ENCODE measurements at regions not wholly inside any gene's neighbourhood (a gene's known extent, or its start where the extent isn't known, plus 50 kb on each side); places are given as distances from the start of the nearest gene placed in this dataset.

GRCh38 chr18:51649796-51650195 lies 452.3 kb upstream of the MEX3C start:
- DNase-seq (ENCODE audit: low spot score in 2 of 2) = no peak
- H3K27ac ChIP-seq = no peak overlapping the region
- intact Hi-C loops (cut with DNase I) = no loop called here
- H3K9me3 ChIP-seq = no peaks in the 10 kb centered on the region
- H3K4me3 ChIP-seq = no peak overlapping the region
- TF ChIP-seq, protein P1, sequence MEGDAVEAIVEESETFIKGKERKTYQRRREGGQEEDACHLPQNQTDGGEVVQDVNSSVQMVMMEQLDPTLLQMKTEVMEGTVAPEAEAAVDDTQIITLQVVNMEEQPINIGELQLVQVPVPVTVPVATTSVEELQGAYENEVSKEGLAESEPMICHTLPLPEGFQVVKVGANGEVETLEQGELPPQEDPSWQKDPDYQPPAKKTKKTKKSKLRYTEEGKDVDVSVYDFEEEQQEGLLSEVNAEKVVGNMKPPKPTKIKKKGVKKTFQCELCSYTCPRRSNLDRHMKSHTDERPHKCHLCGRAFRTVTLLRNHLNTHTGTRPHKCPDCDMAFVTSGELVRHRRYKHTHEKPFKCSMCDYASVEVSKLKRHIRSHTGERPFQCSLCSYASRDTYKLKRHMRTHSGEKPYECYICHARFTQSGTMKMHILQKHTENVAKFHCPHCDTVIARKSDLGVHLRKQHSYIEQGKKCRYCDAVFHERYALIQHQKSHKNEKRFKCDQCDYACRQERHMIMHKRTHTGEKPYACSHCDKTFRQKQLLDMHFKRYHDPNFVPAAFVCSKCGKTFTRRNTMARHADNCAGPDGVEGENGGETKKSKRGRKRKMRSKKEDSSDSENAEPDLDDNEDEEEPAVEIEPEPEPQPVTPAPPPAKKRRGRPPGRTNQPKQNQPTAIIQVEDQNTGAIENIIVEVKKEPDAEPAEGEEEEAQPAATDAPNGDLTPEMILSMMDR (IDR thresholded peaks at IDR 0.05) = no peak
- no peaks in the 10 kb centered on the region for H3K4me1 ChIP-seq
- no peaks in the 10 kb centered on the region for H3K36me3 ChIP-seq
- no peaks in the 10 kb centered on the region for H3K27me3 ChIP-seq

GRCh38 chr18:51651761-51652160 lies 454.3 kb upstream of the MEX3C start:
- Histone ChIP-seq H3K27ac (no peak overlapping the region), H3K27me3 (no peaks in the 10 kb centered on the region), H3K4me3 (no peak overlapping the region), H3K36me3 (no peaks in the 10 kb centered on the region), H3K9me3 (no peaks in the 10 kb centered on the region), H3K4me1 (no peaks in the 10 kb centered on the region)
- intact Hi-C loops (cut with DNase I) = no loop called here
- no peak for DNase-seq (ENCODE audit: low spot score in 2 of 2)
- TF ChIP-seq, protein P1 (IDR thresholded peaks at IDR 0.05) = no peak

DNA sequence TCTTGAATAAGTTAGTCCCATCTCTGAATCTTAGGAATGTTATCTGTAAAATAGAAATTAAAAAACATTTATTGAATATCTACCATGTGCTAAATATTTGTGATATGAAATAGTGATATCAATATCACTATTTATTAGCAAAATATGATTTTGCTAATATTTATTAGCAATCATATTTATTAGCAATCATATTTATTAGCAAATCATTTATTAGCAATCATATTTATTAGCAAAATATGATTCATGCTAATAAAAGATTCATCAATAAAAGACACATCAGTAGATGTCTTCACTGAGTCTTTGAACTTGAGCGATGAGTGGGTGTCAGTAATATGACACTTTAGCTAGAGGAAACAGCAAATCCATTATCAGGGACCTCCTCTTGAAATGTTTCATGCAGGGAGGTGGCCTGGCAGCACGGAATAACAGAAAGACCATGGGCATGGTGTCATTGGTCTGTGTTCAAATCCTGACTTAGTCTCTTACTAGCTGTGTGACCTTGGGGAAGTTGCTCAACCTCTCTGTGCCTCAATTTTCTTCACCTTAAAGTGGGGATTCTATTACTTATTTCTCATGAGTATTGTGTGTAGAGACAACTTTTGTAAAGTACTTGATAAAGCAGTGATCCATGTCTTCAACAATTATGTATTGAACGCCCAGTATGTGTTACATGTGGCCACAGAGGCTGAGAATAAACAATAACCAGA lies 456.2 kb upstream of the MEX3C start:
- DNase-seq (ENCODE audit: low spot score in 2 of 2) = no peak
- Histone ChIP-seq H3K4me1 (no peaks in the 10 kb centered on the region), H3K27ac (no peak overlapping the region), H3K36me3 (no peaks in the 10 kb centered on the region), H3K9me3 (no peaks in the 10 kb centered on the region), H3K4me3 (no peak overlapping the region), H3K27me3 (no peaks in the 10 kb centered on the region)
- intact Hi-C loops (cut with DNase I) = no loop called here
- TF ChIP-seq, protein P1 (IDR thresholded peaks at IDR 0.05) = no peak

DNA sequence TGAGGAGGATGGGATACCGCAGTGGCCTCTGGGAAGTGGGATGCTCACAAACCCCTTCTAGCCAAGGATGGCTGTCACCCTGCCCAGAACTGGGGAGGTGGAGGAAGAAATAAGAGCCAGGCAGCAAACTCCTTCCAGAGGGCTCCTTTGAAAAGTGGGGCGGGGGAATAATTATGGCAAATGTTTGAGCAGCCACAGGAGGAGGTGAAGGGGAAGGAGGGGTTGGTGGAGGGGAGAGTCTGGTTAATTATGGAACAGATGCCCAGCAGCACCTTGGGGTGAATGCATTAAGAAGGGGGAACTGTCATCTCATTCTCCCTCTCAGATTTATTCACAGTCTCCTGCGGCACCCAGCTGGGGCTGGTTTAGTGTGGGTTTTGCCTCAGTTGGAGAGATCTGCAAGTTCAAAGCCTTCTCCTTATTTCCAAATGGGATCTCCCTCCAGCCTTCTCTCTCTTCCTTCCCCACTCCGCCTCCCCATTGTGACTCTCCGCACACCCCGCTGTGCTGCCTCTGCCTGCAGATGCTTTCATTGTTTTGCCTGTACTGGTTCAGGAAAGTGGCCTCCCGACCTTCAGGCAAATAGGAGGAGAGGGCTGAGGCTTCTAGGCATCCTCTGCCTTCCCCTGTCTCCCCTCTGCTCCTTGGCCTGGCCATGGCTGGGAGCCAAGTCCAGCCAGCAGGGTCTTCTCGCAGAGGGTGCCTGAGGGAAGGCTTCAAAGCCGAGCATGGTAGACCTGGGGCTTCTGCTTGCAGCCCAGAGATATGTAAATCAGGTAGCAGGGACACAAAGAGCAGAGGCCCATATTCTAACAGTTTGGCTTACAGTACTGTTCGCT lies 457.2 kb upstream of the MEX3C start:
- TF ChIP-seq, protein P1 (IDR thresholded peaks at IDR 0.05) = no peak
- no peak for DNase-seq (ENCODE audit: low spot score in 2 of 2)
- Histone ChIP-seq H3K27me3 (no peaks in the 10 kb centered on the region), H3K4me1 (no peaks in the 10 kb centered on the region), H3K9me3 (no peaks in the 10 kb centered on the region), H3K4me3 (no peak overlapping the region), H3K27ac (no peak overlapping the region), H3K36me3 (no peaks in the 10 kb centered on the region)
- intact Hi-C loops (cut with DNase I) = no loop called here

- TF ChIP-seq, protein P1 (IDR thresholded peaks at IDR 0.05) = no peak
- Histone ChIP-seq H3K27me3 (no peaks in the 10 kb centered on the region), H3K4me3 (no peak overlapping the region), H3K36me3 (no peaks in the 10 kb centered on the region), H3K9me3 (no peaks in the 10 kb centered on the region), H3K27ac (no peak overlapping the region), H3K4me1 (no peaks in the 10 kb centered on the region)
- DNase-seq (ENCODE audit: low spot score in 2 of 2) = no peak
- intact Hi-C loops (cut with DNase I) = no loop called here
Observed at GRCh38 chr18:51655327-51655698, 457.8 kb upstream of the MEX3C start.

All from ascending aorta (tissue), 2 donors.